ENCODE measurements at regions not wholly inside any gene's neighbourhood (a gene's known extent, or its start where the extent isn't known, plus 50 kb on each side); places are given as distances from the start of the nearest gene placed in this dataset.

DNA sequence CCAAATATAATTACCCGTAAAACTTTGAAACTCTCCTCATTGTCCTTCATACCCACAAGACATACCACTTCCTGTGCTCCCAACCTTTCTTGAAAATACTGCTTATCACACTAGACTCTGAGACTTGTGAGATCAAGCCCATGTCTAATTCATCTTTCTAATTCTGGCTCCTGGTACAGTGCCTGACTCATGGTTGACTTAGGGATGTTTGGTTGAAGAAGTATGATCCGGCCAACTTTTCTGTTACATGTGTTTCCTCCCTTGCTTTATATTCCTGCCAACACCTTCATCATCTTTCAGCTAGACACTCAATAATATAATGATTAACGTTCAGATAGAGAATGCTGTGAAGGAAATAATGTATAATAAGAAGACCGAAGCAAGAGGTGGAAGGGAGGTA, 58.2 kb downstream of the MEX3B start:
- no peaks in the 10 kb centered on the region for H4K20me1 ChIP-seq (ENCODE audit: insufficient read depth, low read depth, low read length)
- no peak overlapping the region for H3K4me2 ChIP-seq (ENCODE audit: low read depth, low read length, poor library complexity, severe bottlenecking)
- no peaks in the 10 kb centered on the region for H3K27me3 ChIP-seq (ENCODE audit: low read length)
- H3K9ac ChIP-seq (ENCODE audit: low read length): no peak overlapping the region
- H3K36me3 ChIP-seq (ENCODE audit: insufficient read depth, low read length): no peaks in the 10 kb centered on the region
- no peak overlapping the region for H2AFZ ChIP-seq (ENCODE audit: low read length)
- no peaks in the 10 kb centered on the region for H3K9me2 ChIP-seq (replicated peaks; ENCODE audit: insufficient read depth, low read length)
- peaks cover 7% of the 10 kb centered on the region; the same call in 1 of the 2 replicates for H3K9me3 ChIP-seq (ENCODE audit: low read length)
- no peaks in the 10 kb centered on the region for H3K4me1 ChIP-seq (ENCODE audit: low read length)
- DNase-seq: no peak
- H3K4me3 ChIP-seq (ENCODE audit: low read length): no peak overlapping the region
- H3K79me2 ChIP-seq (ENCODE audit: low read length): no peaks in the 10 kb centered on the region
- no peak overlapping the region for H3K27ac ChIP-seq (ENCODE audit: low read length)

DNA sequence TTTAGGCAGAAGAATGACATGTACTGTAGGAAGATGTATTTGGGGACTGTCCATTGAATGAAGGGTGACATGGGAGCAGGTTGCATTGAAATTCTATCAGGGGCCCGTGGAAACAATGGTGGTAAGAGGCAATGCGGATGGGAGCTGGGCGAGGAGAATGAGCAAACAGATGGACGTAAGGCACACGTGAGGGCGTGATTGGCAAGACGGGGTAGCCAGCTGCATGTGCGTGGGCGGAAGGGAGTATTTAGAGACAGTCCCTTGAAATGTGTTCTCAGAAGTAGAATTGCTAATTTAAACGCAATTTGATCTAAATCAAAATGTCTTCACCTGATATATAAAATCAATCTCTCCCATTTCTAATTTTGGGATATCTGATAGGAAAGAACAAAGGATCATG, 62.3 kb downstream of the MEX3B start:
- H3K9ac ChIP-seq (ENCODE audit: low read length): no peak overlapping the region

DNA sequence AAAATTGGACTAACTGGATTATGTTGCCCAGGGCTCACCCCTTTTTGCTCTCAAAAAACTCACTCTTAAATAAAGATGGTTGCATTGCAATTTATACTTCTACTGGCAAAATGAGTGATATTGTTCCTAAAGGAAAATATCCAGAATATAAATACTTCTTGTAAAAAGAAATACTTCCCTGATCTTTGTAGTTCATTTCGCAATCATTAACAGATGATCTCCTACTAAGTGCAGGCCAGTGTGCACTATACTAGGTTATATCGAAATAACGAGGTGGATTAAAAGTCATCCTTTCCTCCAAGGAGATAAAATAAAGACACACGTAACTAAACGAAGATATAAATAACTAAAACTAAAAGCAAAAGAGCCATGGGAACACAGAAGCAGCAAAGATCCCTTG, 63.0 kb downstream of the MEX3B start:
- no peaks in the 10 kb centered on the region for H3K9me3 ChIP-seq (ENCODE audit: low read length)
- H3K79me2 ChIP-seq (ENCODE audit: low read length): no peaks in the 10 kb centered on the region
- no peak overlapping the region for H3K4me2 ChIP-seq (ENCODE audit: low read depth, low read length, poor library complexity, severe bottlenecking)
- H3K4me1 ChIP-seq (ENCODE audit: low read length): no peaks in the 10 kb centered on the region
- no peak overlapping the region for H2AFZ ChIP-seq (ENCODE audit: low read length)
- H3K9me2 ChIP-seq (replicated peaks; ENCODE audit: insufficient read depth, low read length): no peaks in the 10 kb centered on the region
- H4K20me1 ChIP-seq (ENCODE audit: insufficient read depth, low read depth, low read length): no peaks in the 10 kb centered on the region
- H3K36me3 ChIP-seq (ENCODE audit: insufficient read depth, low read length): no peaks in the 10 kb centered on the region
- no peak overlapping the region for H3K9ac ChIP-seq (ENCODE audit: low read length)
- no peaks in the 10 kb centered on the region for H3K27me3 ChIP-seq (ENCODE audit: low read length)
- H3K27ac ChIP-seq (ENCODE audit: low read length): no peak overlapping the region
- DNase-seq: no peak
- H3K4me3 ChIP-seq (ENCODE audit: low read length): no peak overlapping the region

More for the DNA sequence above, 62.3 kb downstream of the MEX3B start:
- Histone ChIP-seq H2AFZ (ENCODE audit: low read length) (no peak overlapping the region), H3K79me2 (ENCODE audit: low read length) (no peaks in the 10 kb centered on the region), H3K9me3 (ENCODE audit: low read length) (no peaks in the 10 kb centered on the region), H3K36me3 (ENCODE audit: insufficient read depth, low read length) (no peaks in the 10 kb centered on the region), H3K4me1 (ENCODE audit: low read length) (no peaks in the 10 kb centered on the region), H3K9me2 (replicated peaks; ENCODE audit: insufficient read depth, low read length) (no peaks in the 10 kb centered on the region), H3K4me3 (ENCODE audit: low read length) (no peak overlapping the region), H3K27me3 (ENCODE audit: low read length) (no peaks in the 10 kb centered on the region), H4K20me1 (ENCODE audit: insufficient read depth, low read depth, low read length) (no peaks in the 10 kb centered on the region), H3K27ac (ENCODE audit: low read length) (no peak overlapping the region), H3K4me2 (ENCODE audit: low read depth, low read length, poor library complexity, severe bottlenecking) (no peak overlapping the region)
- DNase-seq: no peak

DNA sequence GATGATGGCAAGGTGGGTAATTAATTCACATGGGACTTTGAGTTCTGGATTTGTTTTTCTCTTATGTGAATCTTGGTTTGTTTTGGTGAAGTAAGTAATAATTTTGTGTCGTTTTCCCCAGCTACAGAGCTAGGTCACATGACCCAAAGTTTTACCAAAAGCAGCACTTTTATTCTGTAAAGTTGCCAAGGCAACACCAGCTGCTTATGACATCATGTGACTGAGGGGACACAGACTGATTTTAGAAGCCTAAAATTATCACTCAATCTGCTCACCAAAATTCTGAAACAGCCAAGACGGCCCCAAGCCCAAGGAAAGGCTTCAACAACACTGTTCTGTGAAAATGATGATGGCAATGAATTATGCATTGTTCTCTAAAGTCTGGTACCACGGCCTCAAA, 63.9 kb downstream of the MEX3B start:
- no peak overlapping the region for H3K4me2 ChIP-seq (ENCODE audit: low read depth, low read length, poor library complexity, severe bottlenecking)
- H3K4me1 ChIP-seq (ENCODE audit: low read length): no peaks in the 10 kb centered on the region
- no peaks in the 10 kb centered on the region for H3K36me3 ChIP-seq (ENCODE audit: insufficient read depth, low read length)
- no peaks in the 10 kb centered on the region for H4K20me1 ChIP-seq (ENCODE audit: insufficient read depth, low read depth, low read length)
- H3K79me2 ChIP-seq (ENCODE audit: low read length): no peaks in the 10 kb centered on the region
- DNase-seq: no peak
- no peaks in the 10 kb centered on the region for H3K27me3 ChIP-seq (ENCODE audit: low read length)
- H3K4me3 ChIP-seq (ENCODE audit: low read length): no peak overlapping the region
- no peak overlapping the region for H3K27ac ChIP-seq (ENCODE audit: low read length)
- H3K9me2 ChIP-seq (replicated peaks; ENCODE audit: insufficient read depth, low read length): no peaks in the 10 kb centered on the region
- H3K9me3 ChIP-seq (ENCODE audit: low read length): no peaks in the 10 kb centered on the region
- H3K9ac ChIP-seq (ENCODE audit: low read length): no peak overlapping the region
- H2AFZ ChIP-seq (ENCODE audit: low read length): no peak overlapping the region

DNA sequence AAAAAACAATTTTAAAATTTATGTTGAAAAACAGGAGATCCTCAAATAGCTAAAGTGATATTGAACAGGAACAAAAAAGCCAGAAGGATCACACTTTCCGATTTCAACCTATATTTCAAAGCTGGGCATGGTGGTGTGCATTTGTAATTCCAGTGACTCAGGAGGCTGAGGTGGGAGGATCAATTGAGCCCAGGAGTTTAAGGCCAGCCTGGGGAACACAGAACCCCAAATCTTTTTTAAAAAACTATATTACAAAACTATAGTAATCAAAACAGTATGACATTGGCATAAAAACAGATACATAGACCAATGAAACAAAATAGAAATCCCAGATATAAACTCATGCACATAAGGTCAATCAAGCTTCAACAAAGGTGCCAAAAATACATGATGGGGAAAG, 68.4 kb downstream of the MEX3B start:
- no peaks in the 10 kb centered on the region for H3K36me3 ChIP-seq (ENCODE audit: insufficient read depth, low read length)
- no peaks in the 10 kb centered on the region for H3K9me2 ChIP-seq (replicated peaks; ENCODE audit: insufficient read depth, low read length)
- no peak overlapping the region for H2AFZ ChIP-seq (ENCODE audit: low read length)
- no peaks in the 10 kb centered on the region; the same call in 1 of the 2 replicates for H3K27me3 ChIP-seq (ENCODE audit: low read length)
- no peaks in the 10 kb centered on the region for H3K79me2 ChIP-seq (ENCODE audit: low read length)
- H4K20me1 ChIP-seq (ENCODE audit: insufficient read depth, low read depth, low read length): no peaks in the 10 kb centered on the region
- DNase-seq: no peak
- no peak overlapping the region for H3K27ac ChIP-seq (ENCODE audit: low read length)
- H3K9ac ChIP-seq (ENCODE audit: low read length): no peak overlapping the region
- no peaks in the 10 kb centered on the region for H3K4me1 ChIP-seq (ENCODE audit: low read length)
- H3K4me3 ChIP-seq (ENCODE audit: low read length): no peak overlapping the region
- no peak overlapping the region for H3K4me2 ChIP-seq (ENCODE audit: low read depth, low read length, poor library complexity, severe bottlenecking)
- 0 out of 2 replicates have a peak, but pooled peaks cover 2% of the 10 kb centered on the region for H3K9me3 ChIP-seq (ENCODE audit: low read length)

DNA sequence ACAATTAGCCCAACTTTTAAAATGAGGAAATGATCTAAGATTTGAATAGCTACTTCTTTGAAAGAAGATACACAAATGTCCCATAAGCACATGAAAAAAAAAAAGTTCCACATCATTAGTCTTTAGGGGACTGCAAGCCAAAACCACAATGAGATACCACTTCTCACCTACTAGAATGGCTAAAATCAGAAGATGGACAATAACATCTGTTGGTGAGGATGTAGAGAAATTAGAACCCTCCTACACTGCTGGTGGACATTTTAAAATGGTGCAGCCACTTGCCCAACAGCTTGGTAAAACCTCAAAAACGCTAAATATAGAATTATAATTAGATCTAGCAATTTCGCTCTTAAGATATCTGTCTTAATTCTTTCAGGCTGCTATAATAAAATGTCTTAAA, 77.1 kb downstream of the MEX3B start:
- Histone ChIP-seq H3K9ac (ENCODE audit: low read length) (no peak overlapping the region), H2AFZ (ENCODE audit: low read length) (no peak overlapping the region)

DNA sequence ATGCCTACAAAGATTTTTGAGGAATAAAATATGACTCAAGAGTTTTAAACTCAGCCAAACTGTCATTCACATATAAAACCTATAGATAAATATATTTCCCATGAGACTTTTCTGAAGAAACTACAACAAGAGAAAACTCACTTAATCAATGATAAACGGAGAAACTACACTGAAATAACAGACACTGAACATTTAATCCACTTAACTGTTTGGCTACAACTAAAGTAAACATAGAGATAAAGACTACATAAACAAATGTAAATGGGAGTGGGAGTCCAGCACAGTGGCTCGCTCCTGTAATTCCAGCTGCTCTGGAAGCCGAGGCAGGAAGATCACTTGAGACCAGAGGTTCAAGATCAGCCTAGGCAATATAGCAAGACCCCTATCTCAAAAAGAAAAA, 79.2 kb downstream of the MEX3B start:
- no peaks in the 10 kb centered on the region for H3K27me3 ChIP-seq (ENCODE audit: low read length)
- DNase-seq: no peak
- H3K9ac ChIP-seq (ENCODE audit: low read length): no peak overlapping the region
- no peaks in the 10 kb centered on the region for H4K20me1 ChIP-seq (ENCODE audit: insufficient read depth, low read depth, low read length)
- H3K9me2 ChIP-seq (replicated peaks; ENCODE audit: insufficient read depth, low read length): no peaks in the 10 kb centered on the region
- H3K9me3 ChIP-seq (ENCODE audit: low read length): no peaks in the 10 kb centered on the region
- H3K79me2 ChIP-seq (ENCODE audit: low read length): no peaks in the 10 kb centered on the region
- no peak overlapping the region for H2AFZ ChIP-seq (ENCODE audit: low read length)
- H3K4me3 ChIP-seq (ENCODE audit: low read length): no peak overlapping the region
- H3K27ac ChIP-seq (ENCODE audit: low read length): no peak overlapping the region
- peaks cover 7% of the 10 kb centered on the region for H3K4me1 ChIP-seq (ENCODE audit: low read length)
- H3K36me3 ChIP-seq (ENCODE audit: insufficient read depth, low read length): no peaks in the 10 kb centered on the region
- H3K4me2 ChIP-seq (ENCODE audit: low read depth, low read length, poor library complexity, severe bottlenecking): no peak overlapping the region

More for the DNA sequence above, 77.1 kb downstream of the MEX3B start:
- no peaks in the 10 kb centered on the region for H3K79me2 ChIP-seq (ENCODE audit: low read length)
- no peaks in the 10 kb centered on the region for H3K36me3 ChIP-seq (ENCODE audit: insufficient read depth, low read length)
- H3K27me3 ChIP-seq (ENCODE audit: low read length): no peaks in the 10 kb centered on the region; the same call in 1 of the 2 replicates
- peaks cover 7% of the 10 kb centered on the region for H3K4me1 ChIP-seq (ENCODE audit: low read length)
- no peak for DNase-seq
- no peak overlapping the region for H3K4me2 ChIP-seq (ENCODE audit: low read depth, low read length, poor library complexity, severe bottlenecking)
- no peak overlapping the region for H3K4me3 ChIP-seq (ENCODE audit: low read length)
- no peaks in the 10 kb centered on the region for H4K20me1 ChIP-seq (ENCODE audit: insufficient read depth, low read depth, low read length)
- H3K27ac ChIP-seq (ENCODE audit: low read length): no peak overlapping the region
- no peaks in the 10 kb centered on the region for H3K9me3 ChIP-seq (ENCODE audit: low read length)
- H3K9me2 ChIP-seq (replicated peaks; ENCODE audit: insufficient read depth, low read length): no peaks in the 10 kb centered on the region

DNA sequence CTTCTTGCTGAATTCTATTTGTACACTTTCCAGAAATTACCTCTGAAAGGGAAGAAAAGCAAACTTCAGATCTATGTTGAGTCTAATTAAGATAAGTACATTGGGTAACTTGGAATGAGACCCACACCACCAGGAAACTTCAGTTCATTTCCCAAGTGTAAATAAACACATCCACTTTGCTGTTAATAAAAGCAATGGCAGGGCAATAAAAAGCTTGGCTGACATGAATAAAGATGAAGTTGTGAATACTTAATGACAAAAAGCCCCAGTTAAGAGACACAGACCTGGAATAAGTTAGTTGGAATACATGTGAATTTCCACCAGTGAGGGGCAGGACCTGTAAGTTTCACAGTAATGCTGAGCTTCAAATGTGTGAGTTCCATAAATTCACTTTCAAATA, 83.3 kb downstream of the MEX3B start:
- H3K4me2 ChIP-seq (ENCODE audit: low read depth, low read length, poor library complexity, severe bottlenecking): no peak overlapping the region
- no peaks in the 10 kb centered on the region for H4K20me1 ChIP-seq (ENCODE audit: insufficient read depth, low read depth, low read length)
- no peak overlapping the region for H3K4me3 ChIP-seq (ENCODE audit: low read length)
- no peak for DNase-seq
- H3K4me1 ChIP-seq (ENCODE audit: low read length): no peaks in the 10 kb centered on the region
- no peaks in the 10 kb centered on the region for H3K36me3 ChIP-seq (ENCODE audit: insufficient read depth, low read length)
- H3K9me2 ChIP-seq (replicated peaks; ENCODE audit: insufficient read depth, low read length): no peaks in the 10 kb centered on the region
- no peak overlapping the region for H3K9ac ChIP-seq (ENCODE audit: low read length)
- H3K27ac ChIP-seq (ENCODE audit: low read length): no peak overlapping the region
- H3K27me3 ChIP-seq (ENCODE audit: low read length): no peaks in the 10 kb centered on the region
- H3K79me2 ChIP-seq (ENCODE audit: low read length): no peaks in the 10 kb centered on the region
- no peak overlapping the region for H2AFZ ChIP-seq (ENCODE audit: low read length)
- H3K9me3 ChIP-seq (ENCODE audit: low read length): no peaks in the 10 kb centered on the region

DNA sequence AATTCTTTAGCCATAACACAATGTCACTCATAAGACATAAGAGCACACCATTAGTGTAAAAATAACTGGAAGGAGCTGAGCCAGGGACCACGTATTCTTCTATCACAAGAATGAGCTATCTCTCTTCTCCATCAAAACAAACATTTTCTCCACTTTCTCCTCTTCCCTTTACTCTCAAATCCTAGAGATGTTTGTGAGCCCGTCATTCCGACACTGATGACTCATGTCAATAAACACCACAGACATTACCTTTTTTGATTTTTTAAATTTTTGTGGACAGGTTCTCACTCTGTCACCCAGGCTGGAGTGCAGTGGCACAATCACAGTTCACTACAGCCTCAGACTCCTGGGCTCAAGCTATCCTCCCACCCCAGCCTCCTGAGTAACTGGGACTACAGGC, 86.6 kb downstream of the MEX3B start:
- no peaks in the 10 kb centered on the region for H3K9me3 ChIP-seq (ENCODE audit: low read length)
- H4K20me1 ChIP-seq (ENCODE audit: insufficient read depth, low read depth, low read length): no peaks in the 10 kb centered on the region
- no peaks in the 10 kb centered on the region for H3K36me3 ChIP-seq (ENCODE audit: insufficient read depth, low read length)
- no peak overlapping the region for H3K4me3 ChIP-seq (ENCODE audit: low read length)
- no peak overlapping the region for H3K4me2 ChIP-seq (ENCODE audit: low read depth, low read length, poor library complexity, severe bottlenecking)
- no peaks in the 10 kb centered on the region for H3K27me3 ChIP-seq (ENCODE audit: low read length)
- no peak overlapping the region for H3K27ac ChIP-seq (ENCODE audit: low read length)
- no peaks in the 10 kb centered on the region for H3K9me2 ChIP-seq (replicated peaks; ENCODE audit: insufficient read depth, low read length)
- H2AFZ ChIP-seq (ENCODE audit: low read length): no peak overlapping the region
- DNase-seq: no peak
- H3K9ac ChIP-seq (ENCODE audit: low read length): no peak overlapping the region
- no peaks in the 10 kb centered on the region for H3K79me2 ChIP-seq (ENCODE audit: low read length)
- H3K4me1 ChIP-seq (ENCODE audit: low read length): no peaks in the 10 kb centered on the region
